Ishikawa (cell line): ENCODE measurements at regions not wholly inside any gene's neighbourhood (a gene's known extent, or its start where the extent isn't known, plus 50 kb on each side); places are given as distances from the start of the nearest gene placed in this dataset.

Experiments used
- CEBPB ChIP-seq: IDR thresholded peaks from 2 replicates; pipeline ENCODE4 v1.6.1; 2012
- CREB1 ChIP-seq: IDR thresholded peaks from 2 replicates; pipeline ENCODE4 v1.6.1; 2012; ENCODE audit warnings: low read depth
- EGR1 ChIP-seq: IDR thresholded peaks from 2 replicates; pipeline ENCODE4 v1.6.1; 2012
- EP300 ChIP-seq: IDR thresholded peaks from 2 replicates; pipeline ENCODE4 v1.6.1; 2012; ENCODE audit warnings: borderline replicate concordance
- FOXM1 ChIP-seq: IDR thresholded peaks from 2 replicates; pipeline ENCODE4 v1.6.1; 2012; ENCODE audit warnings: low read depth, borderline replicate concordance
- NFIC ChIP-seq: IDR thresholded peaks from 2 replicates; pipeline ENCODE4 v1.6.1; 2012
- RAD21 ChIP-seq: IDR thresholded peaks from 2 replicates; pipeline ENCODE4 v1.6.1; 2012; ENCODE audit warnings: low read depth
- REST ChIP-seq: IDR thresholded peaks from 2 replicates; pipeline ENCODE4 v1.6.1; 2012; ENCODE audit warnings: low read depth, mild to moderate bottlenecking
- TAF1 ChIP-seq: IDR thresholded peaks from 2 replicates; pipeline ENCODE4 v1.6.1; 2012; ENCODE audit warnings: low read depth, mild to moderate bottlenecking
- TCF12 ChIP-seq: IDR thresholded peaks from 2 replicates; pipeline ENCODE4 v1.6.1; 2012; ENCODE audit warnings: low read depth
- TEAD4 ChIP-seq: IDR thresholded peaks from 2 replicates; pipeline ENCODE4 v1.6.1; 2012
- YY1 ChIP-seq: IDR thresholded peaks from 2 replicates; pipeline ENCODE4 v1.6.1; 2012; ENCODE audit warnings: low read depth
- ZBTB7A ChIP-seq: IDR thresholded peaks from 2 replicates; pipeline ENCODE4 v1.6.1; 2012; ENCODE audit warnings: low read depth
- TF ChIP-seq, protein P1 (sequence below): IDR thresholded peaks from 2 replicates; pipeline ENCODE4 v1.6.1; 2012
- TF ChIP-seq, protein P2 (sequence below): IDR thresholded peaks from 2 replicates; pipeline ENCODE4 v1.6.1; 2012

GRCh38 chr3:194078045-194078821 lies 57.7 kb upstream of the HES1 start:
- no peak for TF ChIP-seq ZBTB7A
- TF ChIP-seq YY1 = no peak
- TF ChIP-seq, protein P1, sequence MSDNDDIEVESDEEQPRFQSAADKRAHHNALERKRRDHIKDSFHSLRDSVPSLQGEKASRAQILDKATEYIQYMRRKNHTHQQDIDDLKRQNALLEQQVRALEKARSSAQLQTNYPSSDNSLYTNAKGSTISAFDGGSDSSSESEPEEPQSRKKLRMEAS = no peak
- no peak for TF ChIP-seq RAD21
- TF ChIP-seq CEBPB = no peak
- TF ChIP-seq EP300 = no peak
- TF ChIP-seq TCF12 = no peak
- no peak for TF ChIP-seq NFIC
- TF ChIP-seq EGR1 = no peak
- TF ChIP-seq REST = no peak
- TF ChIP-seq TEAD4 = no peak
- TF ChIP-seq TAF1 = no peak
- TF ChIP-seq, protein P2, sequence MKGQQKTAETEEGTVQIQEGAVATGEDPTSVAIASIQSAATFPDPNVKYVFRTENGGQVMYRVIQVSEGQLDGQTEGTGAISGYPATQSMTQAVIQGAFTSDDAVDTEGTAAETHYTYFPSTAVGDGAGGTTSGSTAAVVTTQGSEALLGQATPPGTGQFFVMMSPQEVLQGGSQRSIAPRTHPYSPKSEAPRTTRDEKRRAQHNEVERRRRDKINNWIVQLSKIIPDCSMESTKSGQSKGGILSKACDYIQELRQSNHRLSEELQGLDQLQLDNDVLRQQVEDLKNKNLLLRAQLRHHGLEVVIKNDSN = no peak
- no peak for TF ChIP-seq FOXM1
- no peak for TF ChIP-seq CREB1

DNA sequence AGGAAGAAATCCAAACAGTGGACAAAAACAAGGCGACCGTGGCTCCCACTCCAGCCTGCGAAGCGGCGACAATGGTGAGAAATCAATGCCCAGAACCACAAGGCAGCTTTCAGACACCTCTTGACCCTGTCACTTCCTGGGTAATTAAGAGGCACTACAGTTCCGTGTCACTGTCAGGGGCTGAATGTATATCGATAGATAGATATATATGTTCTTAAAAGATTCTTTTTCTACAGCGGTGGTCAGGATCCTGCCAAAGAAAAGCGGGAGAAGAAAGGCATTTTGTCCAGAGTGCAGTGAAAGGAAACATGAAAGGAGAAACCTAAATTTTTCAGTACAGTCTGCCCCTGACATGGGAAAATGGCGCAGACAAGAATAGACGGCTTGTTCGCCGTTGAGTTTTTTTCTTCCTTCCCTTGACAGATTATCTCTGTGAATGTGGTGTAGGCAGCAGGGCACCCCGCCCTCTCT lies 56.2 kb upstream of the HES1 start:
- no peak for TF ChIP-seq EGR1
- TF ChIP-seq CREB1 = no peak
- TF ChIP-seq, protein P1 = no peak
- no peak for TF ChIP-seq RAD21
- no peak for TF ChIP-seq YY1
- TF ChIP-seq CEBPB = no peak

- no peak for TF ChIP-seq CREB1
- no peak for TF ChIP-seq FOXM1
- TF ChIP-seq REST = no peak
- TF ChIP-seq, protein P2 = no peak
- TF ChIP-seq TCF12 = no peak
- no peak for TF ChIP-seq CEBPB
- no peak for TF ChIP-seq YY1
- no peak for TF ChIP-seq TAF1
- no peak for TF ChIP-seq ZBTB7A
- TF ChIP-seq NFIC = no peak
- no peak for TF ChIP-seq EP300
- TF ChIP-seq, protein P1 = no peak
- TF ChIP-seq TEAD4 = no peak
- TF ChIP-seq EGR1 = no peak
- no peak for TF ChIP-seq RAD21
Observed at GRCh38 chr3:194080436-194080835, 55.5 kb upstream of the HES1 start.

DNA sequence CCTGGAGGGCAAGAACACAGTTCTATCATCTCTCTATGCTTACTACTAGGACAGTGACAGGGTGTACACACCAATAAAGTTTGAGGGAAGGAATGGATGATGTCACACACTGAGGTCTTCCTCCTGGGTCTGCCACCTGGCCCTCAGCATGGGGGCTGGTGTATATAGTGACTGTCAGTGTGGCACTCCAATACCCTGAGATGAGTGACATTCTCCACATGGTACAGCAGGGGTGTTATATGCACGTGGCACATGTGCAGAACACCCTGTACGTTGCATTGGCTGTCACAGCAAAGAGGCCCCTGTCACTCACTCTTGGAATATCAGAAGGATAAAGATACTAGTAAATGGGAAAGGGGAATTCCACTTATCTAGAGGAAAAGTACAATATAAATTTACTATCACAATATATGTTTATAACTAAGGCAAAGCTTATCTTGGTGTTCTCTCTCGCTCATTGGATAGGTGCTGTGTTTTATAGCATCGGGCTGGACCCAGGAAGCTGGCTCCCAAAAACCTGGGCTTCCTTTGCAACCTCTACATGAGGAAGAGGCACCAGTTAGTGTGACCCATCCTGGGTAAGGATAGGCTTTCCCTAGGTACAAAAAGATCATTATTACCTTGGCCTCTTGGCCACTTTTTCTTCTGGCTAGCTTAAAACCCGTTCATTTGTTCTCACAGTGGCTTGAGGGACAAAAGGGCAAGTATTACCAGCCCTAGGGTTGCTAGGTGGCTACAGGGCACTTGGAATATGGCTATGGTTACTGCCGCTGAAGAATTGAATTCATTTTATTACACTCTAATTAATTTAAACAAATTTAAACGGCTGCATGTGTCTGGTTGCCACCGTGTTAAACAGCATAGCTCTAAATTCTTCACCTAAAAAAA lies 54.8 kb upstream of the HES1 start:
- TF ChIP-seq ZBTB7A (no peak), NFIC (no peak), EGR1 (no peak), TAF1 (no peak), EP300 (no peak), FOXM1 (no peak), CREB1 (no peak), RAD21 (no peak), TCF12 (no peak), TEAD4 (no peak), YY1 (no peak), CEBPB (no peak), REST (no peak)
- TF ChIP-seq, protein P1 = no peak
- TF ChIP-seq, protein P2 = no peak
